NCI-H1436 (cell line): ENCODE measurements at regions not wholly inside any gene's neighbourhood (a gene's known extent, or its start where the extent isn't known, plus 50 kb on each side); places are given as distances from the start of the nearest gene placed in this dataset.
"Not testable (repeated sequence)": the region's sequence is repeated elsewhere in the genome, so short reads cannot be mapped to it uniquely, and the experiment has no call there.

Source experiments
- DNase-seq: peaks from one replicate; lab custom pipeline; 2025; lab: John Stamatoyannopoulos, UW

DNA sequence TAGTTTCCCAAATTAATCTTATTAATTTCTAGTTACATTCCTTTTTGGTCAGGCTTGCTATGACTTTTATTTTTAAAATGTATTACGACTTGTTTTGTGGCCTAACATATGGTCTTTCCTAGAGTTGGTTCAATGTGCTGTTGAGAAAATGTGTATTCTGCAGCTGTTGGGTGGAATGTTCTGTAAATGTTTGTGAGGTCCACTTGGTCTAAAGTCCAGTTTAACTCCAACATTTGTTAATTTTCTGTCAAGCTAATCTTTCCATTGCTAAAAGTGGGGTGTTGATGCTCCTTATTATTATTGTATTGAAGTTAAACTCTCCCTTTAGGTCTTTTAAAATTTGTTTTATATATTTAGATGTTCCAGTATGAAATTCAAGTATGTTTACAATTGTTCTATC is 1010.8 kb upstream of the EDIL3 start:
- no peak for DNase-seq

DNA sequence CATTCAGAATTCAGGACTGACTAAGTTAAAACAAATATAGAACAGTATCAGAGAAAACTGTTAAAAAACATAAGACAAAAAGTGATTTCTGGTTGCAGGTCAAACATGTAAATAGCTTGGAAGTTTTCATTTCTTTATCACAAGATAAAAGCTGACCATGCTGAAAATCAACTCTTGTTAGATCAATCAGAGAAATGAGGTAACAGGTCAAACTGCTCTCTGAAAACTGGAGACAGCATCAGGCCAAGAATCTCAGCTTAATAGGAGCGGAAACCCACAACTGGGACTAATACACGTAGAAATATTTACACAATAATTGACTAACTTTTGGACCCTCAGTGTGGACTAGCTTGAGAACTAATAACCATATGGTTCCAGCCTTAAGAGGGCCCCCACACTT is 1012.8 kb upstream of the EDIL3 start:
- no peak for DNase-seq

DNA sequence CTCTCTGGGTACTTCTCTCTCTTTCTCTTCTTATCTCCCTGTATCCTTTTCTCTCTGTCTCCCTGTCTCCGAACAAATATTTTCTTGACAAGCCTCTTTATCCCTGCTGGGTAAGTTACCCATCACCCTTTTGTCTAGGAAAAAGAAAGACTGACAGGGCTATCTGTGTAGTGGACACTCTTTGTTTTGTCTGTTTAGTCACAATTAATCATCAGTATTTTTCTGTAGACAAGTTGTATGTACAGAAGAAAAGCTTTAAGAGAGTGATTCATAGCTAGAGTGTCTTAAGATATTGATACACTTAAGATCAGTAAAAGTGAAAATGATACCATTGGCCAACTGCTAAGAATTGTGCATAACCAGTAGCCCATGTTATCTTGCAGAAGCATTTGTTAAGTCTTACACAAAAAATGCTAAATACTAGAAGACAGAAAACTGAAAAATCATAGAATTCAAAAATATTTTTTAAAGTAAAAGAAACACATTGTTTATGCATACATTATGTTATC is 1043.8 kb upstream of the EDIL3 start:
- DNase-seq = no peak

DNA sequence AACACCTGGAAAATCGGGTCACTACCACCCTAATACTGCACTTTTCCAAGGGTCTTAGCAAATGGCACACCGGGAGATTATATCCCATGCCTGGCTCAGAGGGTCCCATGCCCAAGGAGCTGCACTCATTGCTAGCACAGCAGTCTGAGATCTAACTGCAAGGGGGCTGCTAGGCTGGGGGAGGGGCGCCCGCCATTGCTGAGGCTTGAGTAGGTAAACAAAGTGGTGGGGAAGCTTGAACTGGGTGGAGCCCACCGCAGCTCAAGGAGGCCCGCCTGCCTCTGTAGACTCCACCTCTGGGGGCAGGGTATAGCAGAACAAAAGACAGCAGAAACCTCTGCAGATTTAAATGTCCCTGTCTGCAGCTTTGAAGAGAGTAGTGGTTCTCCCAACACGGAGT is 1047.0 kb upstream of the EDIL3 start:
- not testable (repeated sequence) for DNase-seq

DNA sequence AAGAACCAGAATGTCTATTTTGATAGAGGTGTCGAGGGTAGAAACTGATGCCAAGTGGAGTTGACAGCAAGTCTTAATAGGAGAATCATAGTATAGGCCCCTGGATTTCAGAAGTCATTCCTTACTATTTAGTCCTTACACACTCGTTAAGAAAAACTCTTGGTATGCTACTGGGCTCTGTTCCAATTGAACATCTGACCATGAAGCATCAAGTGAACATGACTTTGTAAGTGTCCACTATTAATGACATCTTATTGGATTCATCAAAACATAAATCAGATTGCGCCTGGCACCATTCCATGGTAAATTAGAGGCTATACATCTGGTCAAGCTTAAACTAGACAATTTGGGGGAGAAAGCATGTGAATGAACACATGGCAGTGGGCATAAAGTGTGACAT is 1056.5 kb upstream of the EDIL3 start:
- no peak for DNase-seq

DNA sequence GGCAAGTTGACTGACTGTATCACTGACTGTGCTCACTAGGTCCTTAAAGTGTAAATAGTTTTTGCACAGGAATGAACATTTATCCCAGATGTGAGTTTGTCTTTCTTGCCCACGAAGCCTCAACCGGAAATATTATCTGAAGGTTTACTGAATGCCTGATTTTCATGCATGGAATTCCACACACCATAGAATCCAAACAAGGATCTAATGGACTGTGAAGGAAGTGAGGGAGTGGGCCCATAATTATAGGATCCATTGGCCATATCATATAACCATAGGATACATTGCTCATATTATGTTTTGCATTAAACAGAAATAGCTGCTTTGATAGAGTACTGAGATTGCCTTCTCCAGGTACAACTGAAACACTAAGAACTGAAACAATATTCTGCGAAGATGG is 1057.2 kb upstream of the EDIL3 start:
- no peak for DNase-seq

DNA sequence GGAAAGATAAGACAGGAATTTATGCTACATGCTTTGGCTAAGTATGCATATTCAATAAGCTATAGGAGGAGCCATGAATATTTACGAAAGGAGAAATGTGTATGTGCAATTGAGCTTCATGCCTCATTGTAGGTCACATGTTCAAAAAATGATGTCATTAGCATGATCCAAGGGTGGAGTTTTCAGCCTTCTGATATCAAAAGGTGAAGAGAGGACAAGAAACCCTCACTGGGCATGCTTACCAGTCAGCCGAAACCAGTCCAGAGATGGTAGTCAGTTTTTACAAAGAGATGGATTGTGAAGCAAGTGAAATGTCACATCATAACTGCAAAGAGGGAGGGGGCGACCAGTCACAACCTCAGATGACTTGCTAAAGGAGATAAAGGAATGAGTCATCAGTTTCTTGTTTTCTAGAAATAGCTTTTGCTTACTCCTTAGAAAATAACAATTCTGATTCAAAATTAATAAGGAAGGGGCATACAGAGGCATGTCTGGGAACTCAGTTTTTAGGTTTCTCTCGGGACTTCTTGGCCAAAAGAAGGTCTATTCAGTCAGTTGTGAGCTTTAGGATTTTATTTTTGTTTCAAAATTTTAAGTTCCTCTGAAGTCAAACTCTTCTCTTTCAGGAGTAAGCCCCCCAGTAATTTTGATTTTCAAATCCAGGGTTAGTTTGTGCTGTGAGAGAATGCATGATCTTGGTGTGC is 1067.8 kb upstream of the EDIL3 start:
- no peak for DNase-seq

DNA sequence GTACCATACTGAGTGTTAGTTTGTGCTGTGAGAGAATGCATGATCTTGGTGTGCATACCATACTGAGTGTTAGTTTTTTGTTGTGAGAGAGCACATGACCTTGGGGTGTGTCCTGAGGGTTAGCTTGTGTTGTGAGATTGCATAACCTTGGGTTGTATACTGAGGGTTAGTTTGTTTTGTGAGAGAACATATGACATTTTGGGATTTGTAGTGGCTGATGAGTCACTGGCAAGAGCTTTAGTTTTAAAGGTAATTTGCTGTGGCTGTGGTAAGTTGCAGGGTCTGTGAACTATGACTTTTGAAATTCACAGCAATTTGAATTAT is 1068.3 kb upstream of the EDIL3 start:
- no peak for DNase-seq

DNA sequence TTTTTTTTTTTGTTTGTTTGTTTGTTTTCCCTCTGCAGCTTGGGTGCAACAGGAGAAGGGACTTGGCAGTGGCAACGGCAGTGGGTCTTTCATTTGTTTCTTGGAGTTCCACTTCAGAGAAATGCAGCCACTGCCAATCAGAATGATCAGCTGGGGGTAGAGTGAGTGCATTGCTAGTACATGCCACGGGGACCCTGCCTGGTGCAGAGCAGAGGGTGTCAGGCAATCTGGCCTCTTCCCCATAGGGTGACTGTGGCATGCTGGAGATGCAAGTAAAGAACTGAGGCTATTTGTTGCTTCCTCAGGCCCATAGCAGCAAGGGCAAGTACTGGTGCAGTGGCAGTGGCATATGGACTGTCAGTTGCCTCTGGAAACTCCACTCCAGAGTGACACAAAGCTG is 1073.6 kb upstream of the EDIL3 start:
- no peak for DNase-seq

DNA sequence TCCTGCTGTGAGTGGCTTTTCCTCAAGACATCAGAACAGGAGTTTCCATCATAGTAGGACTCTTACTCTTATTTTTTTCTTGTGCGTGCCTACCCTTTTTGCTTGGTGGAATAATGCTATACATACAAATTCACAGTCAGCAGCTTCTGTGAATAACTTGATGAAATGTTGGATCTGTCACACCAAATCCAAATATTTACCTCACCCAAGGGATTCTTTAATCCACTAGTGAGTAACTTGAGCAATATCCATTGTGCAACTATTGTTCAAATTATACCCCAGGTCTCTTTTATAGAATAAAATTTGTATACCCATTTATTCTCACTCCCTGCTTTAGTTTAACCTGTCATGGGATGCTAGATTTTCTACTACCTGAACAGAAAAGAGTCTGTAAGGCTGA is 1078.3 kb upstream of the EDIL3 start:
- no peak for DNase-seq

DNA sequence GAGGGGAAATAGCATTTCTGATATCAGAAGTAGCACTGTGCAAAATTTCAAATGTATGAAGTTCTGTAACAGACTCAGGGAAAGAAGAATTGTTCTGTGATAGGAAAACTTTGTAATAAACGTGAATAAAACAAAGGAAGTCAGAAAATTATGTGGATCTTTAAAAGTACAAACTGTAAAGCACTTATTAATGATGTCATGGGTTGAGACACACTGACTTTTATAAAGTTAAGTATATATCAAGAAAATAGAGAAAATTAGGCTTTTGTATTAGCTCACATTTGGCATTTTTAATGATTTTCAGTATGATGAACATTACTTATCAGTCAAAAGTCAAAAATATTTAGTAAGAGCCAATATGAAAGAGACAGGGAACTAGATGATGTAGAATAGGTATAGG is 1081.7 kb upstream of the EDIL3 start:
- no peak for DNase-seq

DNA sequence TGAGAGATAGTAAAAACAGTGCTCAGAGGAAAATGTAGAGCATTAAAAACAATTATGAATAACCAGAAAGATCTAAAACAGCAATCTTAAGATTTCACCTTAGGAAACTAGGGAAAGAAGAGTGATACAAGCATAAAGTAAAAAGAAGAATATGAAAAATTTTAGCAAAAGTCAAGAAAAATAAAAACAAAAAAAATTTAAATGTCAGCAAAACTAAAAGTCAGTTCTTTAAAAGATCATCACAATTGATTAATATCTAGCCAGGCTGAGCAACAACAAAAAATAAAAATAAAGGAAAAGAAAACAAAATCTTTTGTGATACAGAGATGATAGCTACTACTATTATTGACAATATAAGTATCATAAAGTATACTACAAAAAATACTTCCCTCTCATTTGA is 1088.1 kb upstream of the EDIL3 start:
- DNase-seq = no peak

DNA sequence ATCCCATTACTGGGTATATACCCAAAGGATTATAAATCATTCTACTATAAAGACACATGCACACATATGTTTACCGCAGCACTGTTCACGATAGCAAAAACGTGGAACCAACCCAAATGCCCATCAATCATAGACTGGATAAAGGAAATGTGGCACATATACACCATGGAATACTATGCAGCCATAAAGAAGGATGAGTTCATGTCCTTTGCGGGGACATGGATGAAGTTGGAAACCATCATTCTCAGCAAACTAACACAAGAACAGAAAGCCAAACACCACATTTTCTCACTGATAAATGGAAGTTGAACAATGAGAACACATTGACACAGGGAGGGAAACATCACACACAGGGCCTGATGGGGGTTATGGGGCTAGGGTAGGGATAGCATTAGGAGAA is 1090.5 kb upstream of the EDIL3 start:
- not testable (repeated sequence) for DNase-seq

DNA sequence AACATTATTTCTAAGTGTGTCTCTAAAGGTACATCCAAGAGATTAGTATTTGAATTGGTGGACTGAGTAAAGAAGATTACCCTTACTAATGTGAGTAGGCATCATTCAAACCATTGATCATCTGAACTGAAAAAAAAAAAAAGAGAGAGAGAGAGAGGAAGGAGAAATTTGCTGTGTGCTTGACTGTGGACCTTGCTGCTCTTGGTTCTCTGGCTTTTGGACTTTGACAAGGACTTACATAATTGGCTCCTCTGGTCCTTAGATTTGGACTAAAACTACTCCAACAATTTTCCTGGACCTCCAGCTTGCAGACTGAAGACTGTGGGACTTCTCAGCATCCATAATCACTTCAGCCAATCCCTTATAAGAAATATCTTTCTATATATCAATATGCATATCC is 1091.9 kb upstream of the EDIL3 start:
- DNase-seq = no peak

DNA sequence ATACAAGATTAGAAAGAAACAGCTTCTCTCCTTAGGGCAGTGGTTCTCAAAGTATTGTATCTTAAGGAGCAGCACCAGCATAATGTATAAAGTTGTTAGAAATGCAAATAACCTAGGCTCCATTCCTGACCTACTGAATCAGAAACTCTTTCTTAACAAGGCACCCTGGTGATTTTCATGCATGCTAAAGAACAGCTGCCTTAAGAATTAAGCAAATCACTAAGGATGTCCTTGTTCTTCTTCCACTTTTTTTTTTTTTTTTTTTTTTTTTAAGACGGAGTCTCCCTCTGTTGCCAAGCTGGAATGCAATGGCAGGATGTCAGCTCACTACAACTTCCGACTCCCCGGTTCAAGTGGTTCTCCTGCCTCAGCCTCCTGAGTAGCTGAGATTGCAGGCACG is 1095.2 kb upstream of the EDIL3 start:
- DNase-seq = no peak

DNA sequence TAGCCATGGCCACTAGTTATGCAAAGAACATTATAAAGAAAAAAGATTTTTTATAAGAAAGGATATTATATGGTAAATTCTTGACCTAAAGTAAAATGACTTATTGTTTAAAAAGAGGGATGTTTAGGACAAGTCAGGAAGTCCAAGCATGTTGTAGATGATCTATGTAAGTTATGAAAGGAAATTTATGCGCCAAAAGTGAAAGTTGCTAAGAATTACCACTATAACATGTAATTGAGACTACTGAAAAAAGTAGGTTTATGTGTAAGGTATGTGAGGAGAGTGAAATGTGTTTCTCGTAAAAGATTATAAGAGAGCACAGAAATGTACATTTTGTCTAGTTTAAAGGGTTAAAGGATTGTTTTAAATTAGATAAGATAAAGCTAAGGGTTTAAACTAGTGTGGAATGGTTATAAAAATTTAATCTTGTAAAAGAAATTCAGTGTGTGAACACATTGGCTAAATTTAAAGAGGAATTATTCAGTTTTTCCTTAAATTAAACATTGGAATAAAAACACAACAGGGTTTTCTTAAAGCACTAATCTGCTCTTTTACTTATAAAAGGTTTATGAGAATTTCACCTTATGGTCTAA is 1100.4 kb upstream of the EDIL3 start:
- no peak for DNase-seq

DNA sequence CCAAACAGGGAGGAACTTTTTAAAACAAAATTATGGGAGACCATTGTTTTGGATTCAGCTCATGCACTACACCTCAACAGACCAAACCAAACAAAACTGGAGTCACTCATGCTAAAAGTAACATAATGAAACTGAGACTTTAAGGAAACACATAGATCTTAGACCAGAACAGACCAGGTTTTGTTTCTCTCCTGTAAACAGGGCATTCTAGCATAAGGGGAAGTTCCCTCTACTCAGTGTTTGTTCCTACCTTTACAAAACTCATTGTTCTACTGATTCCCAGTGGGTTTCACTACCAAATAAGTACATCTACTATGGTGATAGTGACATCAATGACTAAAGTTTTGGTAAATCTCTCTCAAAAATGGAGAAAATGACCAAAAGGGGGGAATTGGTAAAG is 1103.6 kb upstream of the EDIL3 start:
- DNase-seq = no peak

DNA sequence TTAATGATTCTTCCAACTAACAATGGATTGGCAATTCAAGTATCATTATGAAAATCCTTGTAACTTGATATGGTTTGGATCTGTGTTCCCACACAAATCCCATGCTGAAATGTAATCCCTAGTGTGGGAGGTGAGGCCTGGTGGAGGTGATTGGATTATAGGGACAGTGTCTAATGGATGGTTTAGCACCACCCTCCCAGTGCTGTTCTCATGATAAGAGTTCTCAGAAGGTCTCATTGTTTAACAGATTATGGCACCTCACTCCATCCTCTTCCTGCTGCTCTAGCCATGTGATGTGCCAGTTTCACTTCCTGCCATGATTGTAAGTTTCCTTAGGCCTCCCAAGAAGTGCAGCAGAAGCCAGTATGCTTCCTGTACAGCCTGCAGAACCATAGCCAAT is 1116.2 kb upstream of the EDIL3 start:
- no peak for DNase-seq

DNA sequence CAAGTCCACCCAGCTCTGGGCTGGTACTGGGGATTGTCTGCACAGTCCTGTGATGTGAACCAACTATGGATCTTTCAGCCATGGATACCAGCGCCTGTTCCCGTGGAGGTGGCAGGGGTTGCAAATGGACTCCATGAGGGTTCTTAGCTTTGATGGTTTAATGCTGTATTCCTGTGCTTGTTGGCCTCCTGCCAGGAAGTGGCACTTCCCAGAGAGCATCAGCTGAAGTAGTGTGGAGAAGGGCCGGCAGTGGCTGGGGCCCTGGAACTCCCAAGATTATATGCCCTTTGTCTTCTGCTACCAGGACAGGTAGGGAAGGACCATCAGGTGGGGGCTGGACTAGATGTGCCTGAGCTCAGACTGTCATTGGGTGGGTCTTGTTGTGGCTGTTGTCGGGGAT is 1104.8 kb upstream of the COX7C start:
- no peak for DNase-seq

DNA sequence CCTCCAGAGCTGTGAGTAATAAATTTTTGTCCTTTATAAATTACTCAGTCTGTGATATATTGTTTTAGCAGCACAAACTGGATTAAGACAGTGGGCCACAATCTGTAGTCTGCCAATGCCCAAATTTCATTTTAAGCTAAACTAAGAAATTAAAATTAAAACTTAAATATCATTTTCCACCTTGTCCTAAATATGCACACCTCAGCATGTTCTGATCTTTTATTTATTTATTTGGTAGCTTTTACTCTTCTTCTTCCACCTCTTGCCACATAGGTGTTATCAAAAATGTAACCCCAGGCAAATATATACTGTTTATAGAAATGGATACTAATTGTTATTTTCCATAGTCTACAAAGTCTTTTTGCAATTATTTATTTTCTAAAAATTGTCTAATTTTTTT is 1102.2 kb upstream of the COX7C start:
- DNase-seq = no peak

DNA sequence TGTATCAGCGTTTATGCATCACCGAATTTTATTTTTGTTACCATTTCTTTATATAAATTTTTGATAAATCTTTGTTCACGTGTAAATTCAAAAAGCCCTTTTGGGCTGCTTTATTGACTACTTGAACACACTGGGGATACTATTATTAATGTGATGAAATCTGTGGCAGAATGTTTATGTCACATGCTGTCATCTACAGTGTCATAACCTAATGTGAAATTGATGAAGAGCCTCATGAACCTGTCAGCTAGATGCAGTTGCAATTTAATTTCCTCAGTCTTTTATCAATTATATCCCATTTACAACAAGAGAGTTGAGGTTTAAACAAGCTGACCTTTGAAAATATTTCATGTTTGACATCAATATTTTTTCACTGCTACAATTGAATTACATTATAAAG is 1100.4 kb upstream of the COX7C start:
- DNase-seq = no peak

DNA sequence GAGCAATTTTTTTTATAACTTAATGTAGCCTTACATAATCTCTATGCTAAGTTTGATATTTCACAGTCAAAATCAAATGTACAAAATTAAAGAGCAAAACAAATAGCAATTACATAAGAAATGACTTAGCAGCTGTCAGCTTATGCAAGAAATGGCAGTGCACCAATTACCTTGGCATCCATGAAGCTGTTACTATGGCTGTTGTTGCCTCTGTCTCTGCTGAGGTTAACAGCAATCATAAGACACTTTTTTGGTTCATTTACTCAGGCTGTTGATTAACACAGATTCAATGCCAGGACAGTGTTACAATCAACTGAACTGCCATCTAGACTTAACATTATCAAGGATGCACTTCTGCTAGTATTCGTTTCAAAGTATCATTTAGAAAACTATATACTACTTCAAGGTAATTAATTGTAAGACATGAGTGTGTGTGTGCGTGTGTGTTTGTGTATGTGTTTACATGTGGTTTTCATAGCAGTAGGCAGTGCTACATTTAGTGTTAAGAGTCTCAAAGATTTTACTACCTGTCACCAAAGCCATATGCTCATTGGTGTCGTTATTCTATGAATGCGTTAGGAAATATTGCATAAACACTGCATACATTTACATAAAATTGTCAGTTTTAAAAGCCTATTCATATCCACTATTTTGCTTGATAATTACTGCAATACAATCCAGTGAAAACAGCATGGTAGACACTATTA is 1084.2 kb upstream of the COX7C start:
- DNase-seq = no peak

DNA sequence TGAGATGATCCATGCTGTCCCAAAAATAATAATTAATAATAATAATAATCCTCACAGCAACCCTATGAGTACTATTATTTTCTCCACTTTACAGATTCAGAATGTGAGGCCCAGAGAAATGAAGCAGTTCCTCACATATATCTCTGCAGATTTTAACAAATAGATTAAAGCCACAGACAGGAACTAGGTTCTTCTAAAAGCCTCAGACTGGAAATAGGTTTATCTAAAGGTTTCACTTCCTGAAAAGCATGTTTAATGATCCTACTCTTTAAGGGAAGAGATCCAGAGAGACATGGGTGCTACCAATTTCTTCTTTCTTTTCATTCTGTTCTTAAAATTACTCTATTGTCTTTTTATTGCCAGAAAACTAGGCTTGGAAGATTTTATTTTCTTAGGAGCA is 1079.4 kb upstream of the COX7C start:
- DNase-seq = no peak

DNA sequence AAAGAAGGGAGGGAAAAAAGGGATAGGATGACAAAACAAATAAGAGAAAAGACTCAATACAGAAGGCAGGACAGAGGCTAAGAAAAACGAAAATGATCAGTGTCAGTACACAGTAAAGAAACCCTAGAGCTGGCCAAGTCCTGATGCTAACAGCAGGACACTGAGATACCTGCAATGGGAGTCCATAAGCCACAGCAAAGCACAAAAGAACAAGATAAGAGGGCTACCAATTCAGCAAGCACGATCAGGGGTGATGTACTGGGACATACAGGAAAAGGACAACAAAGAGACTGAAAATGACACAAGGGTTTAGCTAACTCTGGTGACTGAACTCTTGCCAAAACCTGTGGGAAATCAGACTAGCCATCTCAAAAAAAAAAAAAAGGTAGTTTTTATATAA is 1072.6 kb upstream of the COX7C start:
- no peak for DNase-seq
